ENCODE measurements at regions not wholly inside any gene's neighbourhood (a gene's known extent, or its start where the extent isn't known, plus 50 kb on each side); places are given as distances from the start of the nearest gene placed in this dataset.

- TF ChIP-seq CTCF (IDR thresholded peaks at IDR 0.05; ENCODE audit: control insufficient read depth, insufficient read depth, low read depth, low read length, missing control alignments) = no peak
- DNase-seq (ENCODE audit: low read depth) = no peak
- H3K4me3 ChIP-seq (ENCODE audit: control insufficient read depth, low read depth, low read length) = no peak overlapping the region
Observed at GRCh38 chr7:41821521-41822213, 118.8 kb upstream of the INHBA start.

- no peak overlapping the region for H3K4me3 ChIP-seq (ENCODE audit: control insufficient read depth, low read depth, low read length)
- TF ChIP-seq CTCF (IDR thresholded peaks at IDR 0.05; ENCODE audit: control insufficient read depth, insufficient read depth, low read depth, low read length, missing control alignments) = no peak
- no peak for DNase-seq (ENCODE audit: low read depth)
Observed at GRCh38 chr7:41820111-41820671, 117.3 kb upstream of the INHBA start.

GRCh38 chr7:41819645-41820044 is 116.8 kb upstream of the INHBA start:
- no peak for TF ChIP-seq CTCF (IDR thresholded peaks at IDR 0.05; ENCODE audit: control insufficient read depth, insufficient read depth, low read depth, low read length, missing control alignments)
- DNase-seq (ENCODE audit: low read depth) = no peak
- no peak overlapping the region for H3K4me3 ChIP-seq (ENCODE audit: control insufficient read depth, low read depth, low read length)

- no peak for TF ChIP-seq CTCF (IDR thresholded peaks at IDR 0.05; ENCODE audit: control insufficient read depth, insufficient read depth, low read depth, low read length, missing control alignments)
- H3K4me3 ChIP-seq (ENCODE audit: control insufficient read depth, low read depth, low read length) = no peak overlapping the region
- DNase-seq (ENCODE audit: low read depth) = no peak
Observed at GRCh38 chr7:41818765-41819398, 116.0 kb upstream of the INHBA start.

GRCh38 chr7:41817386-41817785 is 114.5 kb upstream of the INHBA start:
- TF ChIP-seq CTCF (IDR thresholded peaks at IDR 0.05; ENCODE audit: control insufficient read depth, insufficient read depth, low read depth, low read length, missing control alignments) = no peak
- no peak overlapping the region for H3K4me3 ChIP-seq (ENCODE audit: control insufficient read depth, low read depth, low read length)
- DNase-seq (ENCODE audit: low read depth) = no peak

- TF ChIP-seq CTCF (IDR thresholded peaks at IDR 0.05; ENCODE audit: control insufficient read depth, insufficient read depth, low read depth, low read length, missing control alignments) = no peak
- DNase-seq (ENCODE audit: low read depth) = no peak
- H3K4me3 ChIP-seq (ENCODE audit: control insufficient read depth, low read depth, low read length) = no peak overlapping the region
Observed at GRCh38 chr7:41816111-41816510, 113.2 kb upstream of the INHBA start.
